ENCODE measurements at regions not wholly inside any gene's neighbourhood (a gene's known extent, or its start where the extent isn't known, plus 50 kb on each side); places are given as distances from the start of the nearest gene placed in this dataset.

DNA sequence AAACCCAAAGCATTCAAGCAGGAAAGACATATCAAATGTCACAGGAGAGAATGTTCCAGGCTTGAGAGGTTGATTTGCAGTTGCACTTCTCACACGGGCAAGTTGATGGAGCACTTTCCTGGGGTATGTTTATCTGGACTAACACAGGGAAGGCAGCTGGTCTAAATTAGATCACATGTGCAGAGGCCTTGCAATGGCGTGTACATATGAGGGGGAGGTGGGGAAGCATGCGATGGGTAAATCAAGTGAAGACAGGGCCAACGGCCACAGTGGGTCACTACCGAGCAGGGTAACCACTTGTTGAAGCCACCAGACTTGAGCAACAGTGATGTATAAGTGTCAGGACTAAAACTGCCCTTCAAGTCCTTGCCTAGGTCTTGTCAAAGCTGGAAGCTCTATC lies 156.6 kb upstream of the MAF start:
- TF ChIP-seq, protein P1, sequence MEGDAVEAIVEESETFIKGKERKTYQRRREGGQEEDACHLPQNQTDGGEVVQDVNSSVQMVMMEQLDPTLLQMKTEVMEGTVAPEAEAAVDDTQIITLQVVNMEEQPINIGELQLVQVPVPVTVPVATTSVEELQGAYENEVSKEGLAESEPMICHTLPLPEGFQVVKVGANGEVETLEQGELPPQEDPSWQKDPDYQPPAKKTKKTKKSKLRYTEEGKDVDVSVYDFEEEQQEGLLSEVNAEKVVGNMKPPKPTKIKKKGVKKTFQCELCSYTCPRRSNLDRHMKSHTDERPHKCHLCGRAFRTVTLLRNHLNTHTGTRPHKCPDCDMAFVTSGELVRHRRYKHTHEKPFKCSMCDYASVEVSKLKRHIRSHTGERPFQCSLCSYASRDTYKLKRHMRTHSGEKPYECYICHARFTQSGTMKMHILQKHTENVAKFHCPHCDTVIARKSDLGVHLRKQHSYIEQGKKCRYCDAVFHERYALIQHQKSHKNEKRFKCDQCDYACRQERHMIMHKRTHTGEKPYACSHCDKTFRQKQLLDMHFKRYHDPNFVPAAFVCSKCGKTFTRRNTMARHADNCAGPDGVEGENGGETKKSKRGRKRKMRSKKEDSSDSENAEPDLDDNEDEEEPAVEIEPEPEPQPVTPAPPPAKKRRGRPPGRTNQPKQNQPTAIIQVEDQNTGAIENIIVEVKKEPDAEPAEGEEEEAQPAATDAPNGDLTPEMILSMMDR (IDR thresholded peaks at IDR 0.05), result no peak
- no peak for TF ChIP-seq POLR2A (IDR thresholded peaks at IDR 0.05)
